Mucosa of descending colon (tissue), 3 donors: ENCODE measurements at regions not wholly inside any gene's neighbourhood (a gene's known extent, or its start where the extent isn't known, plus 50 kb on each side); places are given as distances from the start of the nearest gene placed in this dataset.
A peak's percentile ranks its signal among the peaks of the same experiment; 100 is the strongest.

Source experiments
- ATAC-seq: fragments of 200-7000 bp; cut with Tn5 transposase; one replicate; pipeline ENCODE4 v1.9.1; 2020; ENCODE audit warnings: mild to moderate bottlenecking, moderate library complexity
- DNase-seq, 3 donors: peaks; one replicate each; pipeline ENCODE4 v3.0.0-alpha.2; 2020
- H3K36me3 ChIP-seq: fragments of 200-600 bp; one replicate; pipeline ENCODE4 v1.8.0; 2021; ENCODE audit warnings: low read depth, mild to moderate bottlenecking
- H3K4me1 ChIP-seq: fragments of 200-600 bp; one replicate; pipeline ENCODE4 v1.8.0; 2021; ENCODE audit warnings: low read depth, mild to moderate bottlenecking
- H3K4me3 ChIP-seq: fragments of 200-600 bp; one replicate; pipeline ENCODE4 v1.8.0; 2021; ENCODE audit warnings: mild to moderate bottlenecking
- H3K9me3 ChIP-seq: fragments of 200-600 bp; one replicate; pipeline ENCODE4 v1.8.0; 2021; ENCODE audit warnings: mild to moderate bottlenecking
- CTCF ChIP-seq: fragments of 200-600 bp; IDR thresholded peaks from one replicate; pipeline ENCODE4 v1.8.0; 2022; ENCODE audit warnings: antibody characterized with exemption, mild to moderate bottlenecking
- intact Hi-C, 2 donors: fragments of 100-400 bp; cut with DNase I in 1 of 2; cut with micrococcal nuclease in 1 of 2; formaldehyde crosslinking; loops; one replicate each; pipeline versions ENCODE4 v1.11.0 to v1.11.1; 2022; cut with DNase I, micrococcal nuclease
- donor health status: DM: no; HTN: no; CAD: no; lungs with moderate emphysema.
- donor health status: DM: no; HTN: no; CAD: no.
- donor health status: DM: no; HTN: yes; CAD: no.

- intact Hi-C loops, result no loop called here
- peak; percentile 10 for ATAC-seq
These were observed 115.6 kb upstream of the GPC1 start for GRCh38 chr2:240319855-240320203.

GRCh38 chr2:240320204-240320993, 115.1 kb upstream of the GPC1 start:
- H3K9me3 ChIP-seq, result no peaks in the 10 kb centered on the region
- ATAC-seq, result peak; percentile 16
- H3K4me1 ChIP-seq, result no peaks in the 10 kb centered on the region
- TF ChIP-seq CTCF, result no peak
- no peaks in the 10 kb centered on the region for H3K36me3 ChIP-seq
- H3K4me3 ChIP-seq, result no peak overlapping the region
- DNase-seq, result no peak
- intact Hi-C loops, result no loop called here

More at GRCh38 chr2:240319855-240320203, 115.6 kb upstream of the GPC1 start:
- no peak for DNase-seq
- TF ChIP-seq CTCF, result no peak
- no peaks in the 10 kb centered on the region for H3K9me3 ChIP-seq
- no peaks in the 10 kb centered on the region for H3K4me1 ChIP-seq
- H3K36me3 ChIP-seq, result no peaks in the 10 kb centered on the region
- H3K4me3 ChIP-seq, result no peak overlapping the region

- no peak for DNase-seq
- Histone ChIP-seq H3K4me3 (no peak overlapping the region), H3K9me3 (no peaks in the 10 kb centered on the region), H3K4me1 (no peaks in the 10 kb centered on the region), H3K36me3 (no peaks in the 10 kb centered on the region)
- no peak for ATAC-seq
- TF ChIP-seq CTCF, result no peak
- intact Hi-C loops, result no loop called here
These were observed 113.1 kb upstream of the GPC1 start for GRCh38 chr2:240322231-240322955.

GRCh38 chr2:240322991-240323390, 112.5 kb upstream of the GPC1 start:
- TF ChIP-seq CTCF, result no peak
- H3K4me1 ChIP-seq, result no peaks in the 10 kb centered on the region
- intact Hi-C loops, result no loop called here
- ATAC-seq (no peak), DNase-seq (no peak)
- H3K9me3 ChIP-seq, result no peaks in the 10 kb centered on the region
- H3K36me3 ChIP-seq, result no peaks in the 10 kb centered on the region
- H3K4me3 ChIP-seq, result no peak overlapping the region

- no peak for TF ChIP-seq CTCF
- Histone ChIP-seq H3K36me3 (no peaks in the 10 kb centered on the region), H3K9me3 (no peaks in the 10 kb centered on the region), H3K4me3 (no peak overlapping the region), H3K4me1 (no peaks in the 10 kb centered on the region)
- intact Hi-C loops, result no loop called here
- no peak for DNase-seq
- no peak for ATAC-seq
These were observed 111.7 kb upstream of the GPC1 start for GRCh38 chr2:240323601-240324291.
